Neural crest cell (in vitro differentiated cells): ENCODE measurements at regions not wholly inside any gene's neighbourhood (a gene's known extent, or its start where the extent isn't known, plus 50 kb on each side); places are given as distances from the start of the nearest gene placed in this dataset.

Experiments
- DNase-seq: peaks from one replicate; pipeline ENCODE4 v3.0.0; 2021; ENCODE audit warnings: low read depth, mixed read lengths, low spot score
- H3K27ac Mint-ChIP-seq: one replicate; pipeline ENCODE4 v1.8.0; 2021; ENCODE audit warnings: mild to moderate bottlenecking, mixed read lengths; ENCODE audit not compliant: unreplicated experiment
- H3K27me3 Mint-ChIP-seq: 2 replicates; pipeline ENCODE4 v1.8.0; 2021; ENCODE audit warnings: low read depth, mild to moderate bottlenecking, mixed read lengths
- H3K36me3 Mint-ChIP-seq: 2 replicates; pipeline ENCODE4 v1.8.0; 2021; ENCODE audit warnings: low read depth, mild to moderate bottlenecking, mixed read lengths
- H3K4me1 Mint-ChIP-seq: 2 replicates; pipeline ENCODE4 v1.8.0; 2021; ENCODE audit warnings: mixed read lengths
- H3K4me3 Mint-ChIP-seq: one replicate; pipeline ENCODE4 v1.8.0; 2021; ENCODE audit warnings: mild to moderate bottlenecking, mixed read lengths
- H3K9me3 Mint-ChIP-seq: 2 replicates; pipeline ENCODE4 v1.8.0; 2021; ENCODE audit warnings: mixed read lengths
- CTCF ChIP-seq: fragments of 200-600 bp; sonication (generic); conservative IDR thresholded peaks from 2 replicates; pipeline ENCODE4 v1.5.0; 2021; ENCODE audit warnings: antibody characterized with exemption, mild to moderate bottlenecking

- no peaks in the 10 kb centered on the region for H3K27me3 Mint-ChIP-seq
- peaks cover 10% of the 10 kb centered on the region for H3K4me1 Mint-ChIP-seq
- no peaks in the 10 kb centered on the region for H3K9me3 Mint-ChIP-seq
- no peaks in the 10 kb centered on the region for H3K36me3 Mint-ChIP-seq
- no peak for TF ChIP-seq CTCF
- no peak for DNase-seq
- H3K4me3 Mint-ChIP-seq, result no peak overlapping the region
- no peak overlapping the region for H3K27ac Mint-ChIP-seq
Measured at GRCh38 chr2:48043746-48044145, 137.4 kb upstream of the FBXO11 start.

GRCh38 chr2:48045613-48046012, 139.3 kb upstream of the FBXO11 start:
- H3K4me1 Mint-ChIP-seq, result peaks cover 16% of the 10 kb centered on the region
- no peaks in the 10 kb centered on the region for H3K9me3 Mint-ChIP-seq
- no peak for DNase-seq
- no peak for TF ChIP-seq CTCF
- H3K36me3 Mint-ChIP-seq, result no peaks in the 10 kb centered on the region
- H3K27me3 Mint-ChIP-seq, result no peaks in the 10 kb centered on the region
- H3K27ac Mint-ChIP-seq, result no peak overlapping the region
- H3K4me3 Mint-ChIP-seq, result no peak overlapping the region

- no peak overlapping the region for H3K27ac Mint-ChIP-seq
Measured at GRCh38 chr2:48048476-48049171, 142.3 kb upstream of the FBXO11 start.

GRCh38 chr2:48049371-48049770, 143.1 kb upstream of the FBXO11 start:
- H3K27ac Mint-ChIP-seq, result no peak overlapping the region
- no peaks in the 10 kb centered on the region for H3K9me3 Mint-ChIP-seq
- H3K4me1 Mint-ChIP-seq, result peaks cover 16% of the 10 kb centered on the region
- H3K27me3 Mint-ChIP-seq, result no peaks in the 10 kb centered on the region
- no peak for DNase-seq
- H3K36me3 Mint-ChIP-seq, result peaks cover 3% of the 10 kb centered on the region
- no peak overlapping the region for H3K4me3 Mint-ChIP-seq
- TF ChIP-seq CTCF, result no peak

More at GRCh38 chr2:48048476-48049171, 142.3 kb upstream of the FBXO11 start:
- no peaks in the 10 kb centered on the region for H3K9me3 Mint-ChIP-seq
- peaks cover 3% of the 10 kb centered on the region for H3K36me3 Mint-ChIP-seq
- TF ChIP-seq CTCF, result no peak
- H3K4me3 Mint-ChIP-seq, result no peak overlapping the region
- no peaks in the 10 kb centered on the region for H3K27me3 Mint-ChIP-seq
- no peak for DNase-seq
- H3K4me1 Mint-ChIP-seq, result peaks cover 16% of the 10 kb centered on the region

- no peak overlapping the region for H3K27ac Mint-ChIP-seq
- H3K27me3 Mint-ChIP-seq, result no peaks in the 10 kb centered on the region
Measured at GRCh38 chr2:48050711-48051110, 144.4 kb upstream of the FBXO11 start.

More at GRCh38 chr2:48050711-48051110, 144.4 kb upstream of the FBXO11 start:
- TF ChIP-seq CTCF, result no peak
- Mint-ChIP-seq H3K9me3 (no peaks in the 10 kb centered on the region), H3K36me3 (peaks cover 3% of the 10 kb centered on the region), H3K4me1 (peaks cover 16% of the 10 kb centered on the region), H3K4me3 (no peak overlapping the region)
- no peak for DNase-seq
